GM12865 (cell line): ENCODE measurements at regions not wholly inside any gene's neighbourhood (a gene's known extent, or its start where the extent isn't known, plus 50 kb on each side); places are given as distances from the start of the nearest gene placed in this dataset.
"Not testable (repeated sequence)": the region's sequence is repeated elsewhere in the genome, so short reads cannot be mapped to it uniquely, and the experiment has no call there.

Experiments used
- DNase-seq: peaks from one replicate; pipeline ENCODE4 v3.0.0; 2010; ENCODE audit warnings: low read depth
- H3K4me3 ChIP-seq: 2 replicates; pipeline ENCODE4 v1.5.1; 2011; ENCODE audit warnings: mild to moderate bottlenecking, low read depth, low read length, control low read depth
- TF ChIP-seq, protein P1 (sequence below): IDR thresholded peaks from 2 replicates; pipeline ENCODE4 v1.5.1; 2011; ENCODE audit warnings: low read length, control low read depth, low read depth, inconsistent platforms; ENCODE audit not compliant: insufficient read depth; ENCODE audit errors: missing control alignments

DNA sequence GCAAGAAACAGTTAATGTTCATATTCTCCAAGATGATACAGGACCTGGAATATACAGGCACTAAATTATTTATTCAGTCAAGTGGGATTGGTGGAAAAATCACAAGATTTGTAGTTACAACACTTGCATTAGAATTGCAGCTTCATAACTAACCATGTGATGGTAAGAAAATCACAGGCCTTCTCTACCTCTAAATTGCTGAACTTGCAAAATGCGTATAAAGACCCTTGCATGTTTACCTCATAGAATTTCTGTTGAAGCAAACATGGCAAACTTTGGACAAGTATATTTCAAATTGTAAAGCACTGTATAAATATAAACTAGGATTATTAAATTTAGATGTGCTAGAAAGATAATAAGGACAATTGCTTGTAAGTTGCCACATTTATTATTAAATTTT is 215.1 kb downstream of the TMA16 start:
- TF ChIP-seq, protein P1, sequence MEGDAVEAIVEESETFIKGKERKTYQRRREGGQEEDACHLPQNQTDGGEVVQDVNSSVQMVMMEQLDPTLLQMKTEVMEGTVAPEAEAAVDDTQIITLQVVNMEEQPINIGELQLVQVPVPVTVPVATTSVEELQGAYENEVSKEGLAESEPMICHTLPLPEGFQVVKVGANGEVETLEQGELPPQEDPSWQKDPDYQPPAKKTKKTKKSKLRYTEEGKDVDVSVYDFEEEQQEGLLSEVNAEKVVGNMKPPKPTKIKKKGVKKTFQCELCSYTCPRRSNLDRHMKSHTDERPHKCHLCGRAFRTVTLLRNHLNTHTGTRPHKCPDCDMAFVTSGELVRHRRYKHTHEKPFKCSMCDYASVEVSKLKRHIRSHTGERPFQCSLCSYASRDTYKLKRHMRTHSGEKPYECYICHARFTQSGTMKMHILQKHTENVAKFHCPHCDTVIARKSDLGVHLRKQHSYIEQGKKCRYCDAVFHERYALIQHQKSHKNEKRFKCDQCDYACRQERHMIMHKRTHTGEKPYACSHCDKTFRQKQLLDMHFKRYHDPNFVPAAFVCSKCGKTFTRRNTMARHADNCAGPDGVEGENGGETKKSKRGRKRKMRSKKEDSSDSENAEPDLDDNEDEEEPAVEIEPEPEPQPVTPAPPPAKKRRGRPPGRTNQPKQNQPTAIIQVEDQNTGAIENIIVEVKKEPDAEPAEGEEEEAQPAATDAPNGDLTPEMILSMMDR, result no peak
- no peak for DNase-seq
- no peak overlapping the region for H3K4me3 ChIP-seq

DNA sequence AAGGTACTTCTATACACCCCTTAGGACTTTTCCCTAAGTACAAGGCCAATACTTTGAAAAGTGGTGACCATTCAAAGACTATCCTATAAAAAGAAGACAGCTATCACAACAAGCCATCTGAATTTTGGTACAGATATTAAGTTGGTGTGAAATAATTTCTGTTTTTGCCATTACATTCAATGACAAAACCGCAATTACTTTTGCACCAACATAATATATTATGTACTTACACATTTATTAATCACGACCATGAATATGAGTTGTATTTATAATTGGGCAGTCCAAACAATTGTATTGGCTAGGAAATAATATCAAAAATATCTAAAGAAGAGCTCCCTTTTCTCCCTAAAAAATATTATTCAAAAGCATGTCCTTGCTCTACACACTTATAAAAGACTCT is 215.7 kb downstream of the TMA16 start:
- H3K4me3 ChIP-seq, result no peak overlapping the region
- TF ChIP-seq, protein P1, result no peak
- DNase-seq, result no peak

DNA sequence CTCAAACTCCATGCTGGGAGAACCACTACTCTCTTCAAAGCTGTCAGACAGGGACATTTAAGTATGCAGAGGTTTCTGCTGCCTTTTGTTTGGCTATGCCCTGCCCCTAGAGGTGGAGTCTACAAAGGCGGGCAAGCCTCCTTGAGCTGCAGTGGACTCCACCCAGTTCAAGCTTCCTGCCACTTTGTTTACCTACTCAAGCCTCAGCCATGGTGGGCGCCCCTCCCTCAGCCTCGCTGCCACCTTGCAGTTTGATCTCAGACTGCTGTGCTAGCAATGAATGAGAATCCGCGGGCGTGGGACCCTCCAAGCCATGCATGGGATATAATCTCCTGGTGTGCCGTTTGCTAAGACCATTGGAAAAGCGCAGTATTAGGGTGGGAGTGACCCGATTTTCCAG is 230.0 kb downstream of the TMA16 start:
- not testable (repeated sequence) for DNase-seq, H3K4me3 ChIP-seq

DNA sequence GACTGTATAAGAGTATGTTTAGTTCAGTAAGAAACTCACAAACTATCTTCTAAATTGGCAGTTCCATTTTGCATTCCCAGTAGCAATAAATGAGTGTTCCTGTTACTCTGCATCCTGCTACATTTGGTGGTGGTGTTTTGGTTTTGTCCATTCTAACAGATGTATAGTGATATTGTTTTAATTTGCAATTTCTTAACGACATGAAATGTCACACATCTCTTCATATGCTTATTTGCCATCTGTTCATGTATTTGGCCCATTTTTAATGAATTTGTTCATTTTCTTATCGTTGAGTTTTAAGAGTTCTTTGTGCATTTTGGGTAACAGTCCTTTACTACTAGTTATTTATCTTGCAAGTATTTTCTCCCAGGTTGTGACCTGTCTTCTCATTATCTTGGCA is 232.2 kb downstream of the TMA16 start:
- H3K4me3 ChIP-seq, result no peak overlapping the region
- TF ChIP-seq, protein P1, result no peak
- DNase-seq, result no peak

DNA sequence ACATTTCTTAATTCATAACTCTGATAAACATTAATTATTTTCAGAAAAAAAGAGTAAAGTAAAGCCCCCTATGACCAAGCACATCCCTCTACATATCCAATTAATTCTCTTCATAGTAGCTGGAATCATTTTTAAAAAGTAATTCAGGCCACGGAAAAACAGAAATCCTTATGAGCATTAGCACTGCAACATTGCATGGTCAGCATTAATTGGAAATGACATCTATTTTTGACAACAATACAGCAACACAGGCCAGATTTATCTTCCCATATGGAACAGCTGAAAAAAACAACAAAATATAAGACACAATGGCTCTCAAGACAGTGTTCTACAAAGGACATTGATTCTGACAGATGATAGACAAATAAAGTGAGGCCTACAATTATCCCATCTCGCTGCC is 236.6 kb downstream of the TMA16 start:
- TF ChIP-seq, protein P1, result no peak
- no peak for DNase-seq
- no peak overlapping the region for H3K4me3 ChIP-seq

DNA sequence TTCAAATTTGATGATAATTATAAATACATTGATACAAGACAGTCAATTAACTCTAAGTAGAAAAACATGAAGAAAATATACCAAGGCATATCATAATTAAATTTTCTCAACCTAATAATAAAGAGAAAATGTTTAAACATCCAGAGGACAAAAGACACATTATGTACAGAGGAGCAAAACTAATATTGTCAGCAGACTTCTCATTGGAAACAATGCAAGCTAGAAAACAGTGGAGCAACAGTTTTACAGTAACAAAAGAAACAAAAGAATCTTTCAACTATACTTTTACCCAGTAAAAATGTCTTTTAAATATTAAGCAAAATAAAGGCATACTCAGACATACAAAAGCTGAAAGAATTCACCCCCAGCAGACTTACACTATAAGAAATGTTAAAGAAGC is 238.0 kb downstream of the TMA16 start:
- no peak for DNase-seq
- TF ChIP-seq, protein P1, result no peak
- H3K4me3 ChIP-seq, result no peak overlapping the region

DNA sequence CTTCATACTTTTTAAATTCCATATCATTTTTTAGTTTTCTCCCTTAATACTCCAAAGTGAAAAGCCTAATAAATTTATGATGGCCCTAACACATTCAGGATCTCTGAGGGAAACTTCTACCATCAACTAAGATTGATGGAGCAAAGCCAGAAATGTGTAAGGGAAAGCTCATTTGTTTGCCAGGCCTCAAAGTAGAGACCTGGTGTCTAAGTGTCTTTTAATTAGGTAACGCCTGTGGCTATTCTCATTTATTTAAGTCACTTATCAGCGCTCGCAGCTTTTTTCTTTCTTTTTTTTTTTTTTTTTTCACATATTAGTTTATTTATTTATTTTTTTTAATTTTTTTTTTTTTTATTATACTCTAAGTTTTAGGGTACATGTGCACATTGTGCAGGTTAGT is 242.4 kb downstream of the TMA16 start:
- DNase-seq, result no peak
- TF ChIP-seq, protein P1, result no peak
- H3K4me3 ChIP-seq, result no peak overlapping the region

DNA sequence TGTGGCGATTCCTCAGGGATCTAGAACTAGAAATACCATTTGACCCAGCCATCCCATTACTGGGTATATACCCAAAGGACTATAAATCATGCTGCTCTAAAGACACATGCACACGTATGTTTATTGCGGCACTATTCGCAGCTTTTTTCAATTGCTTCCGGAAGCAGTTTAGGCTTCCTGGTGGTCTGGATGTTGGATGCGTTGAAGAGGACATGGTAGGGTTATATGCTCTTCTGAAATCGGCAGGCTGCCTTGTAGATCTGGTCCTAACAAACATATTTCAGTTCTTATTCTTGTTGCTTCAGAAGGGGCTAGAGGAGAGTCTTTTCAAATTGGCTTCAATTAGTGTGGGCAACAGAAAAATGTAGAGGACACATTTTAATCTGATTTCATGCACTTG is 243.4 kb downstream of the TMA16 start:
- DNase-seq, H3K4me3 ChIP-seq: not testable (repeated sequence)
